Smooth muscle cell (in vitro differentiated cells): ENCODE measurements at regions not wholly inside any gene's neighbourhood (a gene's known extent, or its start where the extent isn't known, plus 50 kb on each side); places are given as distances from the start of the nearest gene placed in this dataset.
"Not testable (repeated sequence)": the region's sequence is repeated elsewhere in the genome, so short reads cannot be mapped to it uniquely, and the experiment has no call there.

Experiments
- DNase-seq: peaks from one replicate; lab custom pipeline; 2025; ENCODE audit not compliant: unreplicated experiment; lab: John Stamatoyannopoulos, UW
- H2AFZ ChIP-seq: fragments of 200-600 bp; sonication (generic); 2 replicates; pipeline ENCODE4 v1.6.0; 2016; ENCODE audit warnings: antibody characterized with exemption, low read depth, mild to moderate bottlenecking
- H3F3A ChIP-seq: fragments of 200-600 bp; sonication (generic); 2 replicates; pipeline ENCODE4 v1.6.0; 2017; ENCODE audit warnings: antibody characterized with exemption, low read depth
- H3K27ac ChIP-seq: fragments of 200-600 bp; sonication (generic); 2 replicates; pipeline ENCODE4 v1.5.1; 2016; ENCODE audit warnings: low read depth, mild to moderate bottlenecking
- H3K27me3 ChIP-seq: fragments of 200-600 bp; sonication (generic); 2 replicates; pipeline ENCODE4 v1.6.1; 2016; ENCODE audit warnings: low read depth, mild to moderate bottlenecking
- H3K36me3 ChIP-seq: fragments of 200-600 bp; sonication (generic); 2 replicates; pipeline ENCODE4 v1.5.1; 2016; ENCODE audit warnings: low read depth
- H3K4me1 ChIP-seq: fragments of 200-600 bp; sonication (generic); 2 replicates; pipeline ENCODE4 v1.5.1; 2016; ENCODE audit warnings: low read depth
- H3K4me2 ChIP-seq: fragments of 200-600 bp; sonication (generic); 2 replicates; pipeline ENCODE4 v1.6.0; 2016; ENCODE audit warnings: mild to moderate bottlenecking
- H3K4me3 ChIP-seq: fragments of 200-600 bp; sonication (generic); 2 replicates; pipeline ENCODE4 v1.5.1; 2016; ENCODE audit warnings: mild to moderate bottlenecking
- H3K79me2 ChIP-seq: fragments of 200-600 bp; sonication (generic); 2 replicates; pipeline ENCODE4 v1.6.0; 2016; ENCODE audit warnings: low read depth, mild to moderate bottlenecking
- H3K9ac ChIP-seq: fragments of 200-600 bp; sonication (generic); 2 replicates; pipeline ENCODE4 v1.6.0; 2016; ENCODE audit warnings: low read depth
- H3K9me3 ChIP-seq: fragments of 200-600 bp; sonication (generic); replicated peaks from 2 replicates; pipeline ENCODE4 v1.5.1; 2016; ENCODE audit warnings: low read depth
- H4K20me1 ChIP-seq: fragments of 200-600 bp; sonication (generic); 2 replicates; pipeline ENCODE4 v1.6.0; 2016; ENCODE audit warnings: low read depth
- WGBS: methylation state at CpG from one replicate; pipeline ENCODE4 v1.1.7; 2016; ENCODE audit warnings: low lambda C conversion rate; 5-methylcytosine and 5-hydroxymethylcytosine counted together
- TF ChIP-seq, protein P1 (sequence below): fragments of 200-600 bp; sonication (generic); IDR thresholded peaks from 2 replicates; pipeline ENCODE4 v1.5.1; 2017; ENCODE audit warnings: borderline replicate concordance, mild to moderate bottlenecking, antibody characterized with exemption; ENCODE audit not compliant: insufficient read depth, poor library complexity, severe bottlenecking

- not testable (repeated sequence) for H3F3A ChIP-seq, H4K20me1 ChIP-seq, H3K27ac ChIP-seq, H3K36me3 ChIP-seq, H3K4me1 ChIP-seq, H3K4me3 ChIP-seq, H3K79me2 ChIP-seq, H3K9me3 ChIP-seq, H3K9ac ChIP-seq, DNase-seq, H3K4me2 ChIP-seq
- WGBS: 53% methylated on average over 5 of the region's 5 CpGs
- TF ChIP-seq, protein P1, sequence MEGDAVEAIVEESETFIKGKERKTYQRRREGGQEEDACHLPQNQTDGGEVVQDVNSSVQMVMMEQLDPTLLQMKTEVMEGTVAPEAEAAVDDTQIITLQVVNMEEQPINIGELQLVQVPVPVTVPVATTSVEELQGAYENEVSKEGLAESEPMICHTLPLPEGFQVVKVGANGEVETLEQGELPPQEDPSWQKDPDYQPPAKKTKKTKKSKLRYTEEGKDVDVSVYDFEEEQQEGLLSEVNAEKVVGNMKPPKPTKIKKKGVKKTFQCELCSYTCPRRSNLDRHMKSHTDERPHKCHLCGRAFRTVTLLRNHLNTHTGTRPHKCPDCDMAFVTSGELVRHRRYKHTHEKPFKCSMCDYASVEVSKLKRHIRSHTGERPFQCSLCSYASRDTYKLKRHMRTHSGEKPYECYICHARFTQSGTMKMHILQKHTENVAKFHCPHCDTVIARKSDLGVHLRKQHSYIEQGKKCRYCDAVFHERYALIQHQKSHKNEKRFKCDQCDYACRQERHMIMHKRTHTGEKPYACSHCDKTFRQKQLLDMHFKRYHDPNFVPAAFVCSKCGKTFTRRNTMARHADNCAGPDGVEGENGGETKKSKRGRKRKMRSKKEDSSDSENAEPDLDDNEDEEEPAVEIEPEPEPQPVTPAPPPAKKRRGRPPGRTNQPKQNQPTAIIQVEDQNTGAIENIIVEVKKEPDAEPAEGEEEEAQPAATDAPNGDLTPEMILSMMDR: peak; percentile 24
- Histone ChIP-seq H2AFZ (peak overlapping the region; percentile 27), H3K27me3 (peaks cover 13% of the 10 kb centered on the region)
Measured at GRCh38 chr4:104930745-104931736, 215.6 kb upstream of the TET2 start.

GRCh38 chr4:104938624-104939023 lies 208.1 kb upstream of the TET2 start:
- Histone ChIP-seq H3K27ac (no peak overlapping the region), H3K4me1 (no peaks in the 10 kb centered on the region), H3K9me3 (no peaks in the 10 kb centered on the region), H3K36me3 (no peaks in the 10 kb centered on the region), H2AFZ (no peak overlapping the region), H3K27me3 (no peaks in the 10 kb centered on the region), H4K20me1 (no peaks in the 10 kb centered on the region), H3K79me2 (no peaks in the 10 kb centered on the region), H3K4me2 (no peak overlapping the region), H3K4me3 (no peak overlapping the region), H3K9ac (no peak overlapping the region), H3F3A (no peaks in the 10 kb centered on the region)
- TF ChIP-seq, protein P1: no peak
- DNase-seq: no peak
- WGBS: 97% methylated on average over 1 of the region's 1 CpG

- Histone ChIP-seq H3F3A (no peaks in the 10 kb centered on the region), H4K20me1 (no peaks in the 10 kb centered on the region), H3K9ac (no peak overlapping the region), H3K4me1 (no peaks in the 10 kb centered on the region), H2AFZ (no peak overlapping the region), H3K4me2 (no peak overlapping the region), H3K27me3 (no peaks in the 10 kb centered on the region), H3K27ac (no peak overlapping the region), H3K9me3 (no peaks in the 10 kb centered on the region), H3K4me3 (no peak overlapping the region), H3K79me2 (no peaks in the 10 kb centered on the region), H3K36me3 (no peaks in the 10 kb centered on the region)
- DNase-seq: no peak
- WGBS: 88% methylated on average over 2 of the region's 2 CpGs
- TF ChIP-seq, protein P1: no peak
Measured at GRCh38 chr4:104940927-104941326, 205.7 kb upstream of the TET2 start.
